T-cell (primary cell): ENCODE measurements at regions not wholly inside any gene's neighbourhood (a gene's known extent, or its start where the extent isn't known, plus 50 kb on each side); places are given as distances from the start of the nearest gene placed in this dataset.

Experiments used
- ATAC-seq, 4 experiments: fragments of 200-7000 bp in 3 of 4; fragments of 150-1000 bp in 1 of 4; cut with Tn5 transposase; replicated peaks in 1 of 4; 1 replicate in 3 of 4; 2 replicates in 1 of 4; pipeline ENCODE4 v1.10.0; 2021; ENCODE audit warnings: moderate library complexity in 3 of 4, mild to moderate bottlenecking in 2 of 4, moderate number of reproducible peaks in 1 of 4
- CTCF ChIA-PET, 2 donors: fragments of 300-600 bp; sonication (Branson Sonifier 250); formaldehyde crosslinking; loops; one replicate each; lab custom pipeline; 2022; ENCODE audit warnings: antibody characterized with exemption in 2 of 2; lab: Charles Lee
- POLR2A ChIA-PET, 2 donors: fragments of 300-600 bp; sonication (Branson Sonifier 250); formaldehyde crosslinking; loops; one replicate each; lab custom pipeline; 2022; ENCODE audit warnings: antibody characterized with exemption in 2 of 2; lab: Charles Lee
- DNase-seq, 35 experiments: peaks; one replicate each; pipeline versions ENCODE4 v3.0.0 to v3.0.0-alpha.2; 2013 to 2023
- H3K27ac ChIP-seq: one replicate; pipeline ENCODE4 v1.5.1; 2013; ENCODE audit warnings: low read length
- H3K27me3 ChIP-seq, 2 experiments: replicated peaks in 1 of 2; 1 replicate in 1 of 2; 2 replicates in 1 of 2; pipeline versions ENCODE4 v1.6.1 to v1.7.0; 2013; ENCODE audit warnings: low read length in 1 of 2, mixed read lengths in 1 of 2; ENCODE audit not compliant: control insufficient read depth in 2 of 2, insufficient read depth in 2 of 2; ENCODE audit errors: extremely low read depth in 1 of 2
- H3K36me3 ChIP-seq, 2 donors: 1 replicate in 1 of 2; 2 replicates in 1 of 2; pipeline versions ENCODE4 v1.6.1 to v1.7.0; 2013; ENCODE audit warnings: low read length in 1 of 2; ENCODE audit not compliant: control insufficient read depth in 2 of 2, insufficient read depth in 1 of 2; ENCODE audit errors: extremely low read depth in 1 of 2
- H3K4me1 ChIP-seq, 2 experiments: 1 replicate in 1 of 2; 2 replicates in 1 of 2; pipeline versions ENCODE4 v1.6.1 to v1.7.0; 2013; ENCODE audit warnings: low read length in 2 of 2, mixed read lengths in 1 of 2; ENCODE audit not compliant: insufficient read depth in 2 of 2, control insufficient read depth in 1 of 2; ENCODE audit errors: extremely low read depth in 1 of 2
- H3K4me3 ChIP-seq, 2 donors: 1 replicate in 1 of 2; 2 replicates in 1 of 2; pipeline versions ENCODE4 v1.5.1 to v1.7.0; 2013; ENCODE audit warnings: mild to moderate bottlenecking in 2 of 2, low read length in 1 of 2, moderate library complexity in 1 of 2; ENCODE audit not compliant: control insufficient read depth in 1 of 2; ENCODE audit errors: extremely low read depth in 1 of 2
- H3K9me3 ChIP-seq: 2 replicates; pipeline ENCODE4 v1.7.0; 2013
- H3K27ac Mint-ChIP-seq, 2 donors: one replicate each; pipeline ENCODE4 v1.8.0; 2020 to 2021; ENCODE audit warnings: mild to moderate bottlenecking in 2 of 2, mixed read lengths in 2 of 2
- H3K27me3 Mint-ChIP-seq, 2 donors: one replicate each; pipeline ENCODE4 v1.8.0; 2021 to 2022; ENCODE audit warnings: mixed read lengths in 2 of 2
- H3K36me3 Mint-ChIP-seq: one replicate; pipeline ENCODE4 v1.8.0; 2021; ENCODE audit warnings: mixed read lengths
- H3K4me1 Mint-ChIP-seq, 3 donors: one replicate each; pipeline ENCODE4 v1.8.0; 2020 to 2022; ENCODE audit warnings: mixed read lengths in 3 of 3, mild to moderate bottlenecking in 1 of 3
- H3K4me3 Mint-ChIP-seq, 3 donors: one replicate each; pipeline ENCODE4 v1.8.0; 2020 to 2022; ENCODE audit warnings: mild to moderate bottlenecking in 3 of 3, mixed read lengths in 3 of 3, moderate library complexity in 3 of 3
- H3K9me3 Mint-ChIP-seq, 3 donors: one replicate each; pipeline ENCODE4 v1.8.0; 2020 to 2022; ENCODE audit warnings: mixed read lengths in 3 of 3
- WGBS: methylation state at CpG from one replicate; pipeline ENCODE4 v1.1.5; 2013; ENCODE audit warnings: missing lambda C conversion rate; ENCODE audit not compliant: insufficient coverage; 5-methylcytosine and 5-hydroxymethylcytosine counted together

DNA sequence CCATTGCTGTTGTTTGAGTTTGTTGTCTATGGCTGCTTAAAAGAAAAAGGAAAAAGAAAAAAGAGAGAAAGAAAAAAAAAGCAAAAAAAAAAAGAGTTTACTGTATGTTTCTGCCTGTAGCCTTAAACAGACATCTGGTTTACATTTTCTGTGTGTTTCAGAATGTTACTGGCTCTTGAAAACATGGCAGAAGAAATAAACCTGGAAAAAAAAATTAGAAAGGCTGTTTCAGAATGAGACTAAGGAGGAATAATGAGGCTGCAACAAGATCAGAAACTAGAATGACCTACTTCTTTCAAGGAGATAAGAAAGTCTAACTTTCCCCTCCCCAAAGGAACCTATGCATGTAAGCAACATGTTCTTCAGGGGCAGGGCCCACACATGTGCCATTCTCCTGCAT, 292.1 kb downstream of the DIPK2A start:
- no peak overlapping the region for H3K4me3 ChIP-seq
- H3K36me3 ChIP-seq: no peaks in the 10 kb centered on the region
- peaks cover 1 to 10% of the 10 kb centered on the region in 2 donors for H3K27me3 Mint-ChIP-seq
- ChIA-PET CTCF (no interaction called here), POLR2A (interaction anchor here in 1 of 2 donors (1.3 kb wide), 1 partner anchor 14 kb away, joined by 3 read pairs; no protein-coding TSS in a partner anchor)
- H3K36me3 Mint-ChIP-seq: no peaks in the 10 kb centered on the region
- H3K27me3 ChIP-seq: no peaks in the 10 kb centered on the region
- H3K4me1 Mint-ChIP-seq: no peaks in the 10 kb centered on the region
- ATAC-seq: no peak
- peaks cover 0 to 2% (median 0%) of the 10 kb centered on the region in 3 donors for H3K9me3 Mint-ChIP-seq
- no peak overlapping the region for H3K27ac ChIP-seq
- H3K27ac Mint-ChIP-seq: no peak overlapping the region
- no peak for DNase-seq
- no peaks in the 10 kb centered on the region for H3K4me1 ChIP-seq
- H3K4me3 Mint-ChIP-seq: no peak overlapping the region
- no peaks in the 10 kb centered on the region for H3K9me3 ChIP-seq

DNA sequence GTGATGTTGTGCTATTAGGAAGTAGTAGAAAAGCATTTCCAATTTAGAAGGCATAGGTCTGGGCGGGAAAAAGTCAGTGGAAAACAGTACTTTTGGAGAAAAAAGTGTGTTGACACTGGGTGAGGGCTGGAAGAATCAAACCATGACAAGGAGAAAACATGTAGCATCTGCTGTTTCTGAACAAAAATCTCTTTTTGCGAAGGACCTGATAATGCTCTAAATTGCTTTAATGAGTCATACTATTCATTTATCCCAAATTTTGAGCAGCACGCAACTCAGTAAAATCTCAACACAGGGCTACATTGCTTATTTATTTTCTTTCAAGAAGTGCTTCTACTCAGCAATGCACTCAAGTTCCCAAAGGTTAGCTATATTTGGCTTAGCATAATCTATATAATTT, 292.7 kb downstream of the DIPK2A start:
- H3K4me1 Mint-ChIP-seq: no peaks in the 10 kb centered on the region
- Histone ChIP-seq H3K36me3 (no peaks in the 10 kb centered on the region), H3K27me3 (no peaks in the 10 kb centered on the region), H3K27ac (no peak overlapping the region), H3K9me3 (no peaks in the 10 kb centered on the region), H3K4me3 (no peak overlapping the region), H3K4me1 (no peaks in the 10 kb centered on the region)
- 86% methylated on average over 3 of the region's 3 CpGs for WGBS
- H3K27me3 Mint-ChIP-seq: peaks cover 1 to 10% of the 10 kb centered on the region in 2 donors
- CTCF ChIA-PET: no interaction called here
- H3K4me3 Mint-ChIP-seq: no peak overlapping the region
- DNase-seq: no peak
- peaks cover 0 to 2% (median 0%) of the 10 kb centered on the region in 3 donors for H3K9me3 Mint-ChIP-seq
- no peaks in the 10 kb centered on the region for H3K36me3 Mint-ChIP-seq
- POLR2A ChIA-PET: no interaction called here
- H3K27ac Mint-ChIP-seq: no peak overlapping the region
- no peak for ATAC-seq

DNA sequence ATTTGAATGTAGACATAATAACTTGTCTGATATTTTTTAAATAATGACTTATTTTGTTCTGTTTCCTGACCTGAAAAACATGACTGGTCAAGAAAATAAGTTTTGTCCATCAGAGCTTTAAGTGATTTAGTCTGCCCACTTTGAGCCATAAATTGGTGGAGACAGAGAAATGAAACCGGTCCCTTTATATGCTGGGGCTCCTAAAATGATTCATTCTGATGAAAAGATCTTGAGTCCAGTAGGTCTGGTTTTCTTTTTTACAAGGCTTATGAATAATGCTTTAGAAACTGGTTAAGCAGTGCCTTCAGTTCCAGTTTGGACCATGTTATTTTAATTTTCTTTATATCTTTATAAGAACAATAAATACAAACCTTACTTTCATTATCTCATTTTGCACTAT, 293.2 kb downstream of the DIPK2A start:
- Histone ChIP-seq H3K36me3 (no peaks in the 10 kb centered on the region), H3K27me3 (no peaks in the 10 kb centered on the region), H3K9me3 (no peaks in the 10 kb centered on the region), H3K4me1 (no peaks in the 10 kb centered on the region), H3K4me3 (no peak overlapping the region), H3K27ac (no peak overlapping the region)
- no peaks in the 10 kb centered on the region for H3K36me3 Mint-ChIP-seq
- ChIA-PET CTCF (interaction anchor here in 1 of 2 donors (1.0 kb wide), 1 partner anchor 289 kb away, joined by 3 read pairs; no protein-coding TSS in a partner anchor), POLR2A (no interaction called here)
- WGBS: 89% methylated on average over 1 of the region's 1 CpG
- ATAC-seq: no peak
- DNase-seq: no peak
- H3K9me3 Mint-ChIP-seq: peaks cover 0 to 2% (median 0%) of the 10 kb centered on the region in 3 donors
- H3K4me1 Mint-ChIP-seq: no peaks in the 10 kb centered on the region
- peaks cover 1 to 10% of the 10 kb centered on the region in 2 donors for H3K27me3 Mint-ChIP-seq
- H3K4me3 Mint-ChIP-seq: no peak overlapping the region
- H3K27ac Mint-ChIP-seq: no peak overlapping the region

DNA sequence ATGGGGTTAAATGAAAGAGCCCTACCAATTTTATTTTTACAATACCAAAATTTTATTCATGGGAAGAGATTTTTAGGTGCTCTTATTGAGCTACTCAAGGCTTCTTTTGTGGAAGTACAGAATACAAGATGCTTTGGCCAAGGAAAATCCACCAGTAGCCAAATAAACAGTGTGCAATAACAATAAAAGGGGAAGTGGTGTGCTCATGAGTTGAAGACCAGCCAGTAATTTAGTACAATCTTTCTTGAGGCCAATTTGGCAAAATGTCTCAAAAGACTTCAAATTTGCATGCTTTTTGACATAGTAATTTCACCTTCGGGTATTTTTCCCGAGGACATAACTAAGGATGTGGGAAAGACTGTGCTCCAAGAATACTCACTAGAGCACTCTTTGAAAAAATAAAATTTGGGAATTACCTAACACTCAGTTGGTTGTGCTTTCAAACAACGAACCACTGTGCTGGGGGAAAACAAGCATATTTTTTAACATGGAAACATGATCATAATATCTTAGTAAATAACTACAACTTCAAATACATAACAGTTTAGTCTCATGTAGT, 294.0 kb downstream of the DIPK2A start:
- Histone ChIP-seq H3K36me3 (no peaks in the 10 kb centered on the region), H3K27ac (no peak overlapping the region), H3K9me3 (no peaks in the 10 kb centered on the region), H3K4me3 (no peak overlapping the region), H3K27me3 (no peaks in the 10 kb centered on the region), H3K4me1 (no peaks in the 10 kb centered on the region)
- no peak overlapping the region for H3K4me3 Mint-ChIP-seq
- peaks cover 1 to 5% of the 10 kb centered on the region in 2 donors for H3K27me3 Mint-ChIP-seq
- H3K36me3 Mint-ChIP-seq: no peaks in the 10 kb centered on the region
- CTCF ChIA-PET: interaction anchor here in 1 of 2 donors (1.0 kb wide), 1 partner anchor 290 kb away, joined by 3 read pairs; no protein-coding TSS in a partner anchor
- no peak for DNase-seq
- no peak overlapping the region for H3K27ac Mint-ChIP-seq
- no CpG with 5 or more reads among the region's 3 CpGs for WGBS
- no peaks in the 10 kb centered on the region for H3K4me1 Mint-ChIP-seq
- ATAC-seq: no peak
- H3K9me3 Mint-ChIP-seq: peaks cover 0 to 2% (median 0%) of the 10 kb centered on the region in 3 donors
- POLR2A ChIA-PET: no interaction called here

DNA sequence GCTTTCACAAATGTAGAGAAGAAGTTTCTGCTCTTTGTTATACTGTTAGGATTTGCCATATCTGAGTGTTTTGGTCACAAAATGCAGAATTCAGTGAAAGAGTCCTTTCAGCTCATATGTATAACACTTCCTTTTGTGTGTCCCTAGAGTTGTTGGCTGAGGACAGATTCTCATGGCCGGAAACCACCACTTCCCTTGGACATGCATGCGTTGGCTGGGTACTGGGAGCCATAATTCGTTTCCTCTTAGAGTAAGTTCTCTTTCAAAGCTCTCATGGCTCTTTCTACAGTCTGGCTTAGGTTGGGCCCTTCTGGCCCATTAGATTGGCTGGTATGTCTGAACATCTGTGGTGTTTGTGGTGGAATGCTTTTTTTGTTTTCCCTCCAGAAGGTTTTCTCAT, 298.5 kb downstream of the DIPK2A start:
- WGBS: 28% methylated on average over 3 of the region's 3 CpGs
- DNase-seq (no peak), ATAC-seq (no peak)
- H3K4me3 ChIP-seq: no peak overlapping the region
- ChIA-PET POLR2A (no interaction called here), CTCF (no interaction called here)
- H3K36me3 ChIP-seq: no peaks in the 10 kb centered on the region
- no peak overlapping the region for H3K27ac Mint-ChIP-seq
- H3K36me3 Mint-ChIP-seq: no peaks in the 10 kb centered on the region
- no peak overlapping the region for H3K27ac ChIP-seq
- H3K4me1 Mint-ChIP-seq: peaks cover 0 to 3% (median 2%) of the 10 kb centered on the region in 3 donors
- no peaks in the 10 kb centered on the region for H3K9me3 ChIP-seq
- H3K27me3 Mint-ChIP-seq: peaks cover 3 to 11% of the 10 kb centered on the region in 2 donors
- H3K27me3 ChIP-seq: no peaks in the 10 kb centered on the region
- H3K9me3 Mint-ChIP-seq: peaks cover 0 to 2% (median 0%) of the 10 kb centered on the region in 3 donors
- no peaks in the 10 kb centered on the region for H3K4me1 ChIP-seq
- H3K4me3 Mint-ChIP-seq: no peak overlapping the region

DNA sequence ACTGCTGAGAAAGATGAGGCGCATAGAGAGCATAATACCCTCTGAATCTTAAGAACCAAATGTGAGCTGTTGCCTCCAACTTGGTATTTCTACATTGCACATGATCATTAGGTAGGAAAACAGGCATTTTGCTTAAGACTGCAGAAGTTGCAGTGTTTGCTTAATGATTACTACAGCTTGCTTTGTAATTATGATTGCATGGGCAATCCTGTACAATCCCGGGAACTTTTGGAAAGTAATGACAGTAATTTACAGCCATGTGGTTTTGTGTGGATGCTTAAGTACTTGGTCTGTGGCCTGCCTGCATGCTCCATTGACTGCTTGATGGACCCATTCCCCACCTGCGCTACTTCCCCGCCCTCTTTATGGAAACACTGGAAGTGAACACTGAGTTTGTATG, 301.1 kb downstream of the DIPK2A start:
- H3K27ac Mint-ChIP-seq: no peak overlapping the region
- H3K36me3 ChIP-seq: no peaks in the 10 kb centered on the region
- POLR2A ChIA-PET: no interaction called here
- peaks cover 2 to 7% of the 10 kb centered on the region in 2 donors for H3K27me3 Mint-ChIP-seq
- no peak overlapping the region for H3K4me3 Mint-ChIP-seq
- no peaks in the 10 kb centered on the region for H3K27me3 ChIP-seq
- CTCF ChIA-PET: interaction anchor here in 1 of 2 donors (0.6 kb wide), 1 partner anchor 827 kb away, joined by 3 read pairs; no protein-coding TSS in a partner anchor
- H3K4me3 ChIP-seq: no peak overlapping the region
- H3K4me1 ChIP-seq: no peaks in the 10 kb centered on the region
- H3K36me3 Mint-ChIP-seq: no peaks in the 10 kb centered on the region
- H3K27ac ChIP-seq: no peak overlapping the region
- peaks cover 0 to 4% (median 3%) of the 10 kb centered on the region in 3 donors for H3K4me1 Mint-ChIP-seq
- no peak for ATAC-seq
- no peak for DNase-seq
- H3K9me3 Mint-ChIP-seq: no peaks in the 10 kb centered on the region
- 80% methylated on average over 1 of the region's 4 CpGs for WGBS
- H3K9me3 ChIP-seq: no peaks in the 10 kb centered on the region
